ENCODE measurements at regions not wholly inside any gene's neighbourhood (a gene's known extent, or its start where the extent isn't known, plus 50 kb on each side); places are given as distances from the start of the nearest gene placed in this dataset.

- TF ChIP-seq EP300 (IDR thresholded peaks at IDR 0.05): no peak
- TF ChIP-seq, protein P1, sequence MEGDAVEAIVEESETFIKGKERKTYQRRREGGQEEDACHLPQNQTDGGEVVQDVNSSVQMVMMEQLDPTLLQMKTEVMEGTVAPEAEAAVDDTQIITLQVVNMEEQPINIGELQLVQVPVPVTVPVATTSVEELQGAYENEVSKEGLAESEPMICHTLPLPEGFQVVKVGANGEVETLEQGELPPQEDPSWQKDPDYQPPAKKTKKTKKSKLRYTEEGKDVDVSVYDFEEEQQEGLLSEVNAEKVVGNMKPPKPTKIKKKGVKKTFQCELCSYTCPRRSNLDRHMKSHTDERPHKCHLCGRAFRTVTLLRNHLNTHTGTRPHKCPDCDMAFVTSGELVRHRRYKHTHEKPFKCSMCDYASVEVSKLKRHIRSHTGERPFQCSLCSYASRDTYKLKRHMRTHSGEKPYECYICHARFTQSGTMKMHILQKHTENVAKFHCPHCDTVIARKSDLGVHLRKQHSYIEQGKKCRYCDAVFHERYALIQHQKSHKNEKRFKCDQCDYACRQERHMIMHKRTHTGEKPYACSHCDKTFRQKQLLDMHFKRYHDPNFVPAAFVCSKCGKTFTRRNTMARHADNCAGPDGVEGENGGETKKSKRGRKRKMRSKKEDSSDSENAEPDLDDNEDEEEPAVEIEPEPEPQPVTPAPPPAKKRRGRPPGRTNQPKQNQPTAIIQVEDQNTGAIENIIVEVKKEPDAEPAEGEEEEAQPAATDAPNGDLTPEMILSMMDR (IDR thresholded peaks at IDR 0.05): no peak
- no peak for TF ChIP-seq POLR2A (IDR thresholded peaks at IDR 0.05)
Observed at GRCh38 chr1:177669161-177669560, 300.7 kb downstream of the SEC16B start.

All from tibial nerve (tissue), 4 donors.